ENCODE measurements at regions not wholly inside any gene's neighbourhood (a gene's known extent, or its start where the extent isn't known, plus 50 kb on each side); places are given as distances from the start of the nearest gene placed in this dataset.
"Not testable (repeated sequence)": the region's sequence is repeated elsewhere in the genome, so short reads cannot be mapped to it uniquely, and the experiment has no call there.

- no peak for DNase-seq
Measured at GRCh38 chr3:36656873-36657272, 107.5 kb downstream of the DCLK3 start.

GRCh38 chr3:36653095-36653494 is 111.3 kb downstream of the DCLK3 start:
- DNase-seq: peak; percentile 70

GRCh38 chr3:36652104-36652503 is 112.2 kb downstream of the DCLK3 start:
- DNase-seq: no peak

- peak; percentile 72 for DNase-seq
Measured at GRCh38 chr3:36650271-36650671, 114.1 kb downstream of the DCLK3 start.

- no peak for DNase-seq
Measured at GRCh38 chr3:36649125-36649524, 115.2 kb downstream of the DCLK3 start.

- peak; percentile 96 for DNase-seq
Measured at GRCh38 chr3:36648241-36649034, 115.9 kb downstream of the DCLK3 start.

GRCh38 chr3:36647423-36647853 is 116.9 kb downstream of the DCLK3 start:
- peak; percentile 20 for DNase-seq

- DNase-seq: no peak
Measured at GRCh38 chr3:36643192-36643591, 121.2 kb downstream of the DCLK3 start.

GRCh38 chr3:36635731-36636130 is 128.6 kb downstream of the DCLK3 start:
- peak; percentile 9 for DNase-seq

- not testable (repeated sequence) for DNase-seq
Measured at GRCh38 chr3:36633897-36634296, 130.5 kb downstream of the DCLK3 start.

GRCh38 chr3:36633060-36633459 is 131.3 kb downstream of the DCLK3 start:
- no peak for DNase-seq

- DNase-seq: no peak
Measured at GRCh38 chr3:36631549-36631948, 132.8 kb downstream of the DCLK3 start.

GRCh38 chr3:36615861-36616260 is 148.5 kb downstream of the DCLK3 start:
- no peak for DNase-seq

GRCh38 chr3:36606871-36607765 is 157.2 kb downstream of the DCLK3 start:
- no peak for DNase-seq

- DNase-seq: no peak
Measured at GRCh38 chr3:36603423-36603822, 160.9 kb downstream of the DCLK3 start.

- DNase-seq: no peak
Measured at GRCh38 chr3:36600404-36600803, 163.9 kb downstream of the DCLK3 start.

Data from EL (cell line).